WTC11 (cell line): ENCODE measurements at regions not wholly inside any gene's neighbourhood (a gene's known extent, or its start where the extent isn't known, plus 50 kb on each side); places are given as distances from the start of the nearest gene placed in this dataset.

Experiments used
- ATAC-seq: fragments of 200-7000 bp; cut with Tn5 transposase; 2 replicates; pipeline ENCODE4 v1.10.0; 2021; ENCODE audit warnings: mild to moderate bottlenecking, moderate library complexity
- CTCF ChIA-PET: fragments of 300-600 bp; sonication (Branson Sonifier 250); formaldehyde crosslinking; loops from one replicate; lab custom pipeline; 2021; ENCODE audit warnings: antibody characterized with exemption; lab: Charles Lee
- POLR2A ChIA-PET: fragments of 350-600 bp; sonication (Branson Sonifier 250); formaldehyde crosslinking; loops from one replicate; lab custom pipeline; 2021; ENCODE audit warnings: antibody characterized with exemption; lab: Charles Lee
- DNase-seq: peaks from one replicate; pipeline ENCODE4 v3.0.0; 2021; ENCODE audit warnings: low spot score
- H3K27ac Mint-ChIP-seq: 2 replicates; pipeline ENCODE4 v1.8.0; 2021; ENCODE audit warnings: mixed read lengths
- H3K27me3 Mint-ChIP-seq: 2 replicates; pipeline ENCODE4 v1.8.0; 2021; ENCODE audit warnings: low read depth, mild to moderate bottlenecking, moderate library complexity, mixed read lengths
- H3K36me3 Mint-ChIP-seq: 2 replicates; pipeline ENCODE4 v1.8.0; 2021; ENCODE audit warnings: mixed read lengths
- H3K4me1 Mint-ChIP-seq: 2 replicates; pipeline ENCODE4 v1.8.0; 2022; ENCODE audit warnings: mixed read lengths
- H3K4me3 Mint-ChIP-seq: 2 replicates; pipeline ENCODE4 v1.8.0; 2021; ENCODE audit warnings: mild to moderate bottlenecking, moderate library complexity, mixed read lengths
- H3K9me3 Mint-ChIP-seq: 2 replicates; pipeline ENCODE4 v1.8.0; 2021; ENCODE audit warnings: mixed read lengths
- AFF4 ChIP-seq: sonication (generic); formaldehyde crosslinking; IDR thresholded peaks from 2 replicates; pipeline ENCODE4 v1.8.1; 2023; ENCODE audit warnings: mild to moderate bottlenecking, missing genetic modification reagents, borderline replicate concordance
- CBFB ChIP-seq: sonication (generic); formaldehyde crosslinking; IDR thresholded peaks from 2 replicates; pipeline ENCODE4 v1.8.1; 2022; ENCODE audit warnings: mild to moderate bottlenecking, low read depth, missing genetic modification reagents
- E2F4 ChIP-seq: sonication (generic); formaldehyde crosslinking; IDR thresholded peaks from 2 replicates; pipeline ENCODE4 v1.8.1; 2022; ENCODE audit warnings: low read depth, mild to moderate bottlenecking, moderate library complexity, missing genetic modification reagents, borderline replicate concordance
- E2F5 ChIP-seq: sonication (generic); formaldehyde crosslinking; IDR thresholded peaks from 2 replicates; pipeline ENCODE4 v1.8.1; 2022; ENCODE audit warnings: mild to moderate bottlenecking, moderate library complexity, missing genetic modification reagents
- ELF4 ChIP-seq: sonication (generic); formaldehyde crosslinking; IDR thresholded peaks from 2 replicates; pipeline ENCODE4 v1.8.1; 2022; ENCODE audit warnings: low read depth, mild to moderate bottlenecking, moderate library complexity, missing genetic modification reagents
- ERG ChIP-seq: fragments of 250-450 bp; sonication (Bioruptor Pico); IDR thresholded peaks from 2 replicates; pipeline ENCODE4 v1.8.0; 2021; ENCODE audit warnings: mild to moderate bottlenecking
- GTF2I ChIP-seq: fragments of 250-450 bp; sonication (Bioruptor Pico); conservative IDR thresholded peaks from 2 replicates; pipeline ENCODE4 v1.4.0; 2021; ENCODE audit warnings: mild to moderate bottlenecking
- IRF2 ChIP-seq: sonication (generic); formaldehyde crosslinking; IDR thresholded peaks from 2 replicates; pipeline ENCODE4 v1.8.0; 2022; ENCODE audit warnings: low read depth, missing genetic modification reagents, borderline replicate concordance
- JUN ChIP-seq: sonication (generic); formaldehyde crosslinking; IDR thresholded peaks from 2 replicates; pipeline ENCODE4 v1.8.0; 2023; ENCODE audit warnings: mild to moderate bottlenecking, missing genetic modification reagents
- NFE2L1 ChIP-seq: sonication (generic); formaldehyde crosslinking; IDR thresholded peaks from 2 replicates; pipeline ENCODE4 v1.8.1; 2023; ENCODE audit warnings: missing genetic modification reagents
- NR1H2 ChIP-seq: sonication (generic); formaldehyde crosslinking; IDR thresholded peaks from 2 replicates; pipeline ENCODE4 v1.9.0; 2021; ENCODE audit warnings: mild to moderate bottlenecking, moderate library complexity, missing genetic modification reagents
- NR2C2 ChIP-seq: sonication (generic); formaldehyde crosslinking; IDR thresholded peaks from 2 replicates; pipeline ENCODE4 v1.8.0; 2022; ENCODE audit warnings: mild to moderate bottlenecking, missing genetic modification reagents
- OVOL2 ChIP-seq: fragments of 250-450 bp; sonication (Bioruptor Pico); IDR thresholded peaks from 2 replicates; pipeline ENCODE4 v1.9.0; 2021; ENCODE audit warnings: mild to moderate bottlenecking, borderline replicate concordance
- PRDM15 ChIP-seq: sonication (generic); formaldehyde crosslinking; IDR thresholded peaks from 2 replicates; pipeline ENCODE4 v1.8.0; 2022; ENCODE audit warnings: missing genetic modification reagents
- PREB ChIP-seq: sonication (generic); formaldehyde crosslinking; IDR thresholded peaks from 2 replicates; pipeline ENCODE4 v1.8.1; 2022; ENCODE audit warnings: mild to moderate bottlenecking, missing genetic modification reagents, moderate library complexity, borderline replicate concordance
- SMAD4 ChIP-seq: sonication (generic); formaldehyde crosslinking; IDR thresholded peaks from 2 replicates; pipeline ENCODE4 v1.8.0; 2022; ENCODE audit warnings: mild to moderate bottlenecking, missing genetic modification reagents
- TCF7 ChIP-seq: sonication (generic); formaldehyde crosslinking; IDR thresholded peaks from 2 replicates; pipeline ENCODE4 v1.8.0; 2022; ENCODE audit warnings: mild to moderate bottlenecking, low read depth, missing genetic modification reagents, moderate library complexity
- TEAD4 ChIP-seq: sonication (generic); formaldehyde crosslinking; IDR thresholded peaks from 2 replicates; pipeline ENCODE4 v1.8.0; 2022; ENCODE audit warnings: mild to moderate bottlenecking, missing genetic modification reagents
- ZBTB21 ChIP-seq: sonication (generic); formaldehyde crosslinking; IDR thresholded peaks from 2 replicates; pipeline ENCODE4 v1.8.1; 2023; ENCODE audit warnings: mild to moderate bottlenecking, missing genetic modification reagents, borderline replicate concordance
- ZNF281 ChIP-seq: sonication (generic); formaldehyde crosslinking; IDR thresholded peaks from 2 replicates; pipeline ENCODE4 v1.8.0; 2023; ENCODE audit warnings: mild to moderate bottlenecking, missing genetic modification reagents
- ZNF512 ChIP-seq: sonication (generic); formaldehyde crosslinking; IDR thresholded peaks from 2 replicates; pipeline ENCODE4 v1.8.1; 2022; ENCODE audit warnings: missing genetic modification reagents, borderline replicate concordance

- no peak for TF ChIP-seq ELF4 (CRISPR knock-in tag)
- TF ChIP-seq E2F5, result no peak
- no peak for TF ChIP-seq TCF7 (CRISPR knock-in tag)
- no peak for TF ChIP-seq PRDM15
- TF ChIP-seq TEAD4 (CRISPR knock-in tag), result no peak
- TF ChIP-seq NR1H2, result no peak
- no peak for TF ChIP-seq ERG (CRISPR knock-in tag)
Measured at GRCh38 chr21:15283138-15283537, 218.3 kb upstream of the NRIP1 start (continued).

- H3K36me3 Mint-ChIP-seq, result no peaks in the 10 kb centered on the region
- no peaks in the 10 kb centered on the region for H3K4me1 Mint-ChIP-seq
- H3K4me3 Mint-ChIP-seq, result no peak overlapping the region
- peaks cover 16% of the 10 kb centered on the region for H3K9me3 Mint-ChIP-seq
- ChIA-PET CTCF (no interaction called here), POLR2A (no interaction called here)
- TF ChIP-seq ZNF281 (CRISPR knock-in tag) (no peak), CBFB (no peak), JUN (no peak), NR2C2 (CRISPR knock-in tag) (no peak), NFE2L1 (CRISPR knock-in tag) (no peak), GTF2I (CRISPR knock-in tag) (no peak), AFF4 (CRISPR knock-in tag) (no peak), ZBTB21 (CRISPR knock-in tag) (no peak), OVOL2 (CRISPR knock-in tag) (no peak), SMAD4 (CRISPR knock-in tag) (no peak), NR1H2 (no peak), IRF2 (CRISPR knock-in tag) (no peak), ZNF512 (no peak), PREB (CRISPR knock-in tag) (no peak), E2F4 (CRISPR knock-in tag) (no peak), TEAD4 (CRISPR knock-in tag) (no peak)
- ATAC-seq (no peak), DNase-seq (no peak)
- no peaks in the 10 kb centered on the region for H3K27me3 Mint-ChIP-seq
- no peak overlapping the region for H3K27ac Mint-ChIP-seq
Measured at GRCh38 chr21:15283789-15284188, 219.0 kb upstream of the NRIP1 start.
